HCT116 (cell line): ENCODE measurements at regions not wholly inside any gene's neighbourhood (a gene's known extent, or its start where the extent isn't known, plus 50 kb on each side); places are given as distances from the start of the nearest gene placed in this dataset.

Source experiments
- ATAC-seq: fragments of 200-7000 bp; cut with Tn5 transposase; 2 replicates; pipeline ENCODE4 v1.9.1; 2020; ENCODE audit warnings: mild to moderate bottlenecking, moderate library complexity
- BruUV-seq: library from RNA; stranded (reverse); fragments of 400-500 nt; replicated peaks from 2 replicates; lab custom pipeline; 2021; lab: Mats Ljungman, UMichigan
- CTCF ChIA-PET: fragments of 300-600 bp; sonication (Branson Sonifier 250); formaldehyde crosslinking; loops from one replicate; lab custom pipeline; 2021; ENCODE audit warnings: antibody characterized with exemption; lab: Charles Lee
- POLR2A ChIA-PET: fragments of 300-600, 350-600 bp; sonication (Branson Sonifier 250); formaldehyde crosslinking; loops from one replicate; lab custom pipeline; 2021; ENCODE audit warnings: antibody characterized with exemption; lab: Charles Lee
- RAD21 ChIA-PET, 2 experiments: fragments of 300-600 bp; sonication (Branson Sonifier 250); formaldehyde crosslinking; loops; one replicate each; lab custom pipeline; 2023; ENCODE audit warnings: low total read pairs in 2 of 2; ENCODE audit not compliant: uncharacterized antibody in 2 of 2, unreplicated experiment in 2 of 2, low non-redundant PET in 1 of 2; lab: Charles Lee
- DNase-seq: peaks from one replicate; pipeline ENCODE4 v3.0.0-alpha.2; 2010; ENCODE audit warnings: low read depth, low spot score
- H2AFZ ChIP-seq: fragments of 200-600 bp; shearing (Covaris generic), sonication (generic); 2 replicates; pipeline ENCODE4 v1.6.1; 2017; ENCODE audit warnings: low read depth, mixed run types, mixed read lengths, antibody characterized with exemption, low read length; ENCODE audit not compliant: poor library complexity, severe bottlenecking
- H3K27ac ChIP-seq: 2 replicates; pipeline ENCODE4 v1.5.1; 2012; ENCODE audit warnings: low read depth, low read length
- H3K27me3 ChIP-seq: fragments of 200-600 bp; sonication (generic); 2 replicates; pipeline ENCODE4 v1.6.1; 2016; ENCODE audit warnings: mixed run types, low read length, mixed read lengths; ENCODE audit not compliant: insufficient read depth
- H3K36me3 ChIP-seq, 2 experiments: fragments of 200-500 bp in 1 of 2; fragments of 200-600 bp in 1 of 2; sonication (Bioruptor generic) in 1 of 2; sonication (generic) in 1 of 2; 2 replicates each; pipeline versions ENCODE4 v1.5.1 to v1.6.1; 2014 to 2016; ENCODE audit warnings: low read length in 2 of 2, inconsistent platforms in 1 of 2, mixed read lengths in 1 of 2, mixed run types in 1 of 2; ENCODE audit not compliant: insufficient read depth in 2 of 2, control insufficient read depth in 1 of 2
- H3K4me1 ChIP-seq, 2 experiments: fragments of 200-600 bp in 1 of 2; sonication (generic) in 1 of 2; 2 replicates each; pipeline versions ENCODE4 v1.5.1 to v1.6.1; 2012 to 2017; ENCODE audit warnings: low read length in 2 of 2, inconsistent platforms in 1 of 2, mild to moderate bottlenecking in 1 of 2, mixed read lengths in 1 of 2, mixed run types in 1 of 2, moderate library complexity in 1 of 2; ENCODE audit not compliant: insufficient read depth in 2 of 2, control insufficient read depth in 1 of 2
- H3K4me2 ChIP-seq: fragments of 200-600 bp; sonication (generic); 2 replicates; pipeline ENCODE4 v1.6.1; 2017; ENCODE audit warnings: mixed run types, low read length, mixed read lengths
- H3K4me3 ChIP-seq, 2 experiments: fragments of 200-600 bp in 1 of 2; sonication (generic) in 1 of 2; replicated peaks in 1 of 2; 2 replicates each; pipeline ENCODE4 v1.5.1; 2011 to 2016; ENCODE audit warnings: low read length in 2 of 2, control low read depth in 1 of 2, low read depth in 1 of 2, mild to moderate bottlenecking in 1 of 2, mixed read lengths in 1 of 2, mixed run types in 1 of 2
- H3K79me2 ChIP-seq: fragments of 200-600 bp; sonication (generic); 2 replicates; pipeline ENCODE4 v1.6.1; 2017; ENCODE audit warnings: mild to moderate bottlenecking, mixed run types, low read length, moderate library complexity, mixed read lengths; ENCODE audit not compliant: insufficient read depth
- H3K9ac ChIP-seq: fragments of 200-600 bp; sonication (generic); 2 replicates; pipeline ENCODE4 v1.6.1; 2016; ENCODE audit warnings: low read length, mixed read lengths
- H3K9me2 ChIP-seq: fragments of 200-600 bp; sonication (generic), shearing (Covaris generic); 2 replicates; pipeline ENCODE4 v1.6.1; 2017; ENCODE audit warnings: mixed run types, mild to moderate bottlenecking, moderate library complexity; ENCODE audit not compliant: insufficient read depth
- H3K9me3 ChIP-seq, 2 experiments: fragments of 200-500 bp in 1 of 2; fragments of 200-600 bp in 1 of 2; sonication (Bioruptor generic) in 1 of 2; sonication (generic) in 1 of 2; 2 replicates each; pipeline ENCODE4 v1.6.1; 2014 to 2017; ENCODE audit warnings: low read length in 2 of 2, mixed read lengths in 2 of 2, inconsistent platforms in 1 of 2, low read depth in 1 of 2, mild to moderate bottlenecking in 1 of 2, mixed run types in 1 of 2, moderate library complexity in 1 of 2; ENCODE audit not compliant: control insufficient read depth in 1 of 2, insufficient read depth in 1 of 2
- H4K20me1 ChIP-seq: fragments of 200-600 bp; sonication (generic), shearing (Covaris generic); 2 replicates; pipeline ENCODE4 v1.6.1; 2017; ENCODE audit warnings: mixed run types, mild to moderate bottlenecking, moderate library complexity; ENCODE audit not compliant: insufficient read depth
- CBX3 ChIP-seq: IDR thresholded peaks from 2 replicates; pipeline ENCODE4 v1.6.1; 2012; ENCODE audit warnings: low read depth
- ELF1 ChIP-seq: IDR thresholded peaks from 2 replicates; pipeline ENCODE4 v1.6.1; 2012; ENCODE audit warnings: low read depth, borderline replicate concordance
- EZH2 ChIP-seq: fragments of 200-600 bp; sonication (generic); IDR thresholded peaks from 2 replicates; pipeline ENCODE4 v1.6.1; 2017; ENCODE audit warnings: antibody characterized with exemption, mixed run types
- FOSL1 ChIP-seq: IDR thresholded peaks from 2 replicates; pipeline ENCODE4 v1.6.1; 2012; ENCODE audit warnings: low read depth
- JUND ChIP-seq: IDR thresholded peaks from 2 replicates; pipeline ENCODE4 v1.6.1; 2012
- MAX ChIP-seq: IDR thresholded peaks from 2 replicates; pipeline ENCODE4 v1.6.1; 2012
- POLR2A ChIP-seq: IDR thresholded peaks from 2 replicates; pipeline ENCODE4 v1.7.0; 2011; ENCODE audit warnings: borderline replicate concordance; ENCODE audit not compliant: insufficient read depth, insufficient read length; ENCODE audit errors: extremely low read depth
- POLR2AphosphoS5 ChIP-seq: IDR thresholded peaks from 2 replicates; pipeline ENCODE4 v1.6.1; 2011; ENCODE audit warnings: mild to moderate bottlenecking, low read depth, low read length, moderate library complexity
- RAD21 ChIP-seq: IDR thresholded peaks from 2 replicates; pipeline ENCODE4 v1.6.1; 2012; ENCODE audit warnings: low read depth, mild to moderate bottlenecking
- SRF ChIP-seq: IDR thresholded peaks from 2 replicates; pipeline ENCODE4 v1.6.1; 2012; ENCODE audit warnings: low read depth
- TCF7L2 ChIP-seq: IDR thresholded peaks from 2 replicates; pipeline ENCODE4 v1.7.0; 2011; ENCODE audit warnings: borderline replicate concordance, inconsistent platforms; ENCODE audit not compliant: insufficient read depth, insufficient read length; ENCODE audit errors: extremely low read depth
- YY1 ChIP-seq: IDR thresholded peaks from 2 replicates; pipeline ENCODE4 v1.6.1; 2011; ENCODE audit warnings: low read length, low read depth, moderate library complexity, mild to moderate bottlenecking; ENCODE audit not compliant: insufficient replicate concordance; ENCODE audit errors: extremely low read depth
- ZNF274 ChIP-seq: fragments of 200-500 bp; sonication (Bioruptor generic); IDR thresholded peaks from 2 replicates; pipeline ENCODE4 v1.6.1; 2014; ENCODE audit warnings: mild to moderate bottlenecking, low read depth, low read length, inconsistent platforms
- intact Hi-C: fragments of 100-400 bp; cut with micrococcal nuclease; formaldehyde crosslinking; loops from 2 replicates; pipeline ENCODE4 v1.10.0; 2022
- TF ChIP-seq, protein P1 (sequence below): IDR thresholded peaks from 2 replicates; pipeline ENCODE4 v1.6.1; 2011; ENCODE audit warnings: mild to moderate bottlenecking, low read length, moderate library complexity; ENCODE audit not compliant: insufficient replicate concordance; ENCODE audit errors: extremely low read depth
- TF ChIP-seq, protein P2 (sequence below): IDR thresholded peaks from 2 replicates; pipeline ENCODE4 v1.6.1; 2012

GRCh38 chr20:40104959-40105358, 584.1 kb downstream of the MAFB start (continued):
- no peak for TF ChIP-seq TCF7L2
- no peak for TF ChIP-seq MAX

- POLR2A ChIA-PET, result no interaction called here
- H3K9ac ChIP-seq, result no peak overlapping the region
- no peaks in the 10 kb centered on the region for H4K20me1 ChIP-seq
- DNase-seq (no peak), ATAC-seq (no peak)
- intact Hi-C loops, result no loop called here
- H3K27me3 ChIP-seq, result no peaks in the 10 kb centered on the region
- no peaks in the 10 kb centered on the region for H3K9me2 ChIP-seq
- no peak overlapping the region for H3K4me2 ChIP-seq
- no peak overlapping the region for H3K27ac ChIP-seq
- RAD21 ChIA-PET, result no interaction called here
- no peak for TF ChIP-seq CBX3
- no peak for TF ChIP-seq TCF7L2
- no peak for TF ChIP-seq ELF1
- TF ChIP-seq SRF, result no peak
- no peaks in the 10 kb centered on the region for H3K36me3 ChIP-seq
- H3K9me3 ChIP-seq, result peaks cover 0 to 3% of the 10 kb centered on the region in 2 experiments; a peak in 1 of 4 replicates
- no peaks in the 10 kb centered on the region for H3K4me1 ChIP-seq
- H2AFZ ChIP-seq, result no peak overlapping the region
- BruUV-seq, result no TSS peak
- H3K79me2 ChIP-seq, result no peaks in the 10 kb centered on the region
- CTCF ChIA-PET, result no interaction called here
- no peak overlapping the region for H3K4me3 ChIP-seq
Observed at GRCh38 chr20:40103420-40103819, 585.6 kb downstream of the MAFB start.

GRCh38 chr20:40101560-40101959, 587.5 kb downstream of the MAFB start:
- ATAC-seq, result no peak
- BruUV-seq, result no TSS peak
- H3K27ac ChIP-seq, result no peak overlapping the region
- no peaks in the 10 kb centered on the region for H4K20me1 ChIP-seq
- H3K9me2 ChIP-seq, result no peaks in the 10 kb centered on the region
- intact Hi-C loops, result no loop called here
- peaks cover 0 to 3% of the 10 kb centered on the region in 2 experiments; a peak in 1 of 4 replicates for H3K9me3 ChIP-seq
- no peak for DNase-seq
- no peaks in the 10 kb centered on the region for H3K79me2 ChIP-seq
- ChIA-PET CTCF (no interaction called here), RAD21 (no interaction called here), POLR2A (no interaction called here)
- no peaks in the 10 kb centered on the region for H3K4me1 ChIP-seq
- H3K36me3 ChIP-seq, result no peaks in the 10 kb centered on the region
- H3K4me2 ChIP-seq, result no peak overlapping the region
- no peak overlapping the region for H3K4me3 ChIP-seq
- H2AFZ ChIP-seq, result no peak overlapping the region
- H3K9ac ChIP-seq, result no peak overlapping the region
- H3K27me3 ChIP-seq, result no peaks in the 10 kb centered on the region
- no peak for TF ChIP-seq EZH2
- TF ChIP-seq POLR2A, result no peak
- TF ChIP-seq FOSL1, result no peak
- no peak for TF ChIP-seq CBX3
- TF ChIP-seq, protein P1, sequence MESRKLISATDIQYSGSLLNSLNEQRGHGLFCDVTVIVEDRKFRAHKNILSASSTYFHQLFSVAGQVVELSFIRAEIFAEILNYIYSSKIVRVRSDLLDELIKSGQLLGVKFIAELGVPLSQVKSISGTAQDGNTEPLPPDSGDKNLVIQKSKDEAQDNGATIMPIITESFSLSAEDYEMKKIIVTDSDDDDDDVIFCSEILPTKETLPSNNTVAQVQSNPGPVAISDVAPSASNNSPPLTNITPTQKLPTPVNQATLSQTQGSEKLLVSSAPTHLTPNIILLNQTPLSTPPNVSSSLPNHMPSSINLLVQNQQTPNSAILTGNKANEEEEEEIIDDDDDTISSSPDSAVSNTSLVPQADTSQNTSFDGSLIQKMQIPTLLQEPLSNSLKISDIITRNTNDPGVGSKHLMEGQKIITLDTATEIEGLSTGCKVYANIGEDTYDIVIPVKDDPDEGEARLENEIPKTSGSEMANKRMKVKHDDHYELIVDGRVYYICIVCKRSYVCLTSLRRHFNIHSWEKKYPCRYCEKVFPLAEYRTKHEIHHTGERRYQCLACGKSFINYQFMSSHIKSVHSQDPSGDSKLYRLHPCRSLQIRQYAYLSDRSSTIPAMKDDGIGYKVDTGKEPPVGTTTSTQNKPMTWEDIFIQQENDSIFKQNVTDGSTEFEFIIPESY, result no peak
- TF ChIP-seq POLR2AphosphoS5, result no peak
- no peak for TF ChIP-seq YY1
- TF ChIP-seq, protein P2, sequence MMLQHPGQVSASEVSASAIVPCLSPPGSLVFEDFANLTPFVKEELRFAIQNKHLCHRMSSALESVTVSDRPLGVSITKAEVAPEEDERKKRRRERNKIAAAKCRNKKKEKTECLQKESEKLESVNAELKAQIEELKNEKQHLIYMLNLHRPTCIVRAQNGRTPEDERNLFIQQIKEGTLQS, result no peak
- no peak for TF ChIP-seq RAD21
- TF ChIP-seq JUND, result no peak
- no peak for TF ChIP-seq ZNF274
